Activated naive CD8-positive, alpha-beta T cell treated with anti-CD3 and anti-CD28 coated beads, Interleukin-2, amount 10 ng/mL, durations not matched to agents 7 days and 5 days (primary cell): ENCODE measurements at regions not wholly inside any gene's neighbourhood (a gene's known extent, or its start where the extent isn't known, plus 50 kb on each side); places are given as distances from the start of the nearest gene placed in this dataset.
"Not testable (repeated sequence)": the region's sequence is repeated elsewhere in the genome, so short reads cannot be mapped to it uniquely, and the experiment has no call there.

Experiments used
- ATAC-seq: fragments of 150-1000 bp; cut with Tn5 transposase; one replicate; pipeline ENCODE4 v1.10.0; 2021; ENCODE audit warnings: low read depth, moderate library complexity
- POLR2A ChIA-PET: fragments of 350-600 bp; sonication (Branson Sonifier 250); formaldehyde crosslinking; loops from one replicate; lab custom pipeline; 2021; ENCODE audit warnings: antibody characterized with exemption; lab: Charles Lee
- DNase-seq: peaks from one replicate; pipeline ENCODE4 v3.0.0; 2021
- H3K27ac Mint-ChIP-seq: one replicate; pipeline ENCODE4 v1.8.0; 2022; ENCODE audit warnings: mild to moderate bottlenecking, mixed read lengths
- H3K27me3 Mint-ChIP-seq: one replicate; pipeline ENCODE4 v1.8.0; 2022; ENCODE audit warnings: mild to moderate bottlenecking, moderate library complexity, mixed read lengths
- H3K36me3 Mint-ChIP-seq: one replicate; pipeline ENCODE4 v1.8.0; 2021; ENCODE audit warnings: mild to moderate bottlenecking, mixed read lengths
- H3K4me1 Mint-ChIP-seq: one replicate; pipeline ENCODE4 v1.8.0; 2021; ENCODE audit warnings: mixed read lengths
- H3K4me3 Mint-ChIP-seq: one replicate; pipeline ENCODE4 v1.8.0; 2022; ENCODE audit warnings: mild to moderate bottlenecking, moderate library complexity, mixed read lengths
- H3K9me3 Mint-ChIP-seq: one replicate; pipeline ENCODE4 v1.8.0; 2021; ENCODE audit warnings: mixed read lengths

GRCh38 chr10:23955456-23956225 is 253.3 kb upstream of the KIAA1217 start:
- DNase-seq = no peak
- H3K4me1 Mint-ChIP-seq = no peaks in the 10 kb centered on the region
- no peaks in the 10 kb centered on the region for H3K27me3 Mint-ChIP-seq
- POLR2A ChIA-PET = no interaction called here
- H3K36me3 Mint-ChIP-seq = no peaks in the 10 kb centered on the region
- peaks cover 4% of the 10 kb centered on the region for H3K9me3 Mint-ChIP-seq
- no peak for ATAC-seq
- no peak overlapping the region for H3K4me3 Mint-ChIP-seq
- H3K27ac Mint-ChIP-seq = no peak overlapping the region

DNA sequence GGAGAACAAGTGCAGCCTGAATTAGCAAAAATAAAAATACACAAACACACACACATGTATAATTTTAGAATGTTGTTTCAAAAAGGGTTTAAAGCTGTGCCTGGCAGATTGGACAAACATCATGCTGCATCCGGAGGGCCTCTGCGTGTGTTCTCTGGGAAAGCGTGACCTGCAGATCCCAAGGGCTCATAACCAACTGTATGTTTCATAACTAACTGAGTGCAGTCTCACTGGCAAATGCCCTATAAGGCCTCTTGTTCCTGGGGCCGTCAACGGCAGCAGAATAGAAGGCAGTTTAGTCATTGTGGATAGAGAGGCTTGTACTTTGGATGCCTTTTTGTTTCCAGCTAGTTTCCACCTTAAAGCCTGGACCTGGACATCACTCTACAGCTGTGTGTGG is 243.8 kb upstream of the KIAA1217 start:
- no peaks in the 10 kb centered on the region for H3K36me3 Mint-ChIP-seq
- H3K9me3 Mint-ChIP-seq = peaks cover 5% of the 10 kb centered on the region
- H3K27me3 Mint-ChIP-seq = peaks cover under 1% of the 10 kb centered on the region
- POLR2A ChIA-PET = no interaction called here
- no peak overlapping the region for H3K4me3 Mint-ChIP-seq
- H3K27ac Mint-ChIP-seq = no peak overlapping the region
- DNase-seq (no peak), ATAC-seq (no peak)
- H3K4me1 Mint-ChIP-seq = no peaks in the 10 kb centered on the region

DNA sequence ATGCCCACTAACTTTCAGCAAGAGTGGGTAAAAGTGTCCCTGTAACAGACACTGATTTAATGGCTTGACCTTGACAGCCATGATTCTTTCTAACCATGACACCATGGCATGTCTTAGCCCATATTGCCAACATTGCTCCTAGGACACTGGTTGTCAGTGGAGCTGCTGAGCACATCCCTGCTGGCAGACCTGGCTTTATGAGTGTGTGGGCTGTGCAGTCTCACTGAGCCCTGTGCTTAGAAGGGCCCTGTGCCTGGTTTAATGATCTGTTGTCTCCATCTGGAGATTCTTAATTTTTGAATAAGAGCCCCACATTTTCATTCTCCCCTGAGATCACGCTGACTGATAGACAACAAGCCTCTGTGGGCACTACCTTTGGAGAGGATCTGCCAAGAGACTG is 243.1 kb upstream of the KIAA1217 start:
- H3K9me3 Mint-ChIP-seq = peaks cover 9% of the 10 kb centered on the region
- ATAC-seq (no peak), DNase-seq (no peak)
- peaks cover 2% of the 10 kb centered on the region for H3K27me3 Mint-ChIP-seq
- no peaks in the 10 kb centered on the region for H3K36me3 Mint-ChIP-seq
- H3K27ac Mint-ChIP-seq = no peak overlapping the region
- H3K4me3 Mint-ChIP-seq = no peak overlapping the region
- H3K4me1 Mint-ChIP-seq = no peaks in the 10 kb centered on the region
- POLR2A ChIA-PET = no interaction called here

GRCh38 chr10:23966504-23967051 is 242.4 kb upstream of the KIAA1217 start:
- DNase-seq (no peak), ATAC-seq (no peak)
- Mint-ChIP-seq H3K27ac (no peak overlapping the region), H3K27me3 (peaks cover 2% of the 10 kb centered on the region), H3K4me1 (no peaks in the 10 kb centered on the region), H3K9me3 (peaks cover 11% of the 10 kb centered on the region), H3K4me3 (no peak overlapping the region), H3K36me3 (no peaks in the 10 kb centered on the region)
- POLR2A ChIA-PET = no interaction called here

DNA sequence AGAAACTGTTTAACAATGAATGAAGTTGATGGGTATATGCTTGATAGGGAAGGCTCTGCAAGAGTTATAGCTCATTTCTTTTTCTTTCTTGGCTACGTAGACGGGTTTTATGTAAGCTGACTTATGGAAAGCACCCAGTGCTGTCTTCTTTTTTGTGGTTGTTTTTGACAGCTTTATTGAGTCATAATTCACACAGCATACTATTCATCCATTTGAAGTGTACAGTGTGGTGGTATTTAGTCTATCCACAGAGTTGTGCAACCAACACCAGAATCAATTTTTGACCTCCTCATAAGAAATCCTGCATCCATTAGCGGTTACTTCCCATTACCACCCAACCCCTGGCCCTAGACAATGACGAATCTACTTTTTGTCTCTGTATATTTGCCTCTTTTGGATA is 240.6 kb upstream of the KIAA1217 start:
- ATAC-seq (no peak), DNase-seq (no peak)
- peaks cover 11% of the 10 kb centered on the region for H3K9me3 Mint-ChIP-seq
- H3K4me1 Mint-ChIP-seq = no peaks in the 10 kb centered on the region
- no peaks in the 10 kb centered on the region for H3K36me3 Mint-ChIP-seq
- H3K27me3 Mint-ChIP-seq = peaks cover 2% of the 10 kb centered on the region
- no peak overlapping the region for H3K4me3 Mint-ChIP-seq
- POLR2A ChIA-PET = no interaction called here
- H3K27ac Mint-ChIP-seq = no peak overlapping the region

GRCh38 chr10:23974746-23975272 is 234.1 kb upstream of the KIAA1217 start:
- H3K36me3 Mint-ChIP-seq = no peaks in the 10 kb centered on the region
- POLR2A ChIA-PET = no interaction called here
- H3K4me1 Mint-ChIP-seq = no peaks in the 10 kb centered on the region
- H3K27me3 Mint-ChIP-seq = peaks cover 2% of the 10 kb centered on the region
- DNase-seq = no peak
- H3K27ac Mint-ChIP-seq = no peak overlapping the region
- no peak for ATAC-seq
- peaks cover 7% of the 10 kb centered on the region for H3K9me3 Mint-ChIP-seq
- H3K4me3 Mint-ChIP-seq = no peak overlapping the region

- no peak for DNase-seq
- POLR2A ChIA-PET = no interaction called here
- Mint-ChIP-seq H3K27ac (no peak overlapping the region), H3K36me3 (no peaks in the 10 kb centered on the region), H3K27me3 (no peaks in the 10 kb centered on the region), H3K9me3 (peaks cover 5% of the 10 kb centered on the region), H3K4me1 (no peaks in the 10 kb centered on the region), H3K4me3 (no peak overlapping the region)
- no peak for ATAC-seq
These were observed 233.5 kb upstream of the KIAA1217 start for GRCh38 chr10:23975431-23975830.

- no peak for DNase-seq
- no peaks in the 10 kb centered on the region for H3K9me3 Mint-ChIP-seq
- H3K27me3 Mint-ChIP-seq = no peaks in the 10 kb centered on the region
- no peak overlapping the region for H3K27ac Mint-ChIP-seq
- H3K36me3 Mint-ChIP-seq = no peaks in the 10 kb centered on the region
- no peaks in the 10 kb centered on the region for H3K4me1 Mint-ChIP-seq
- no peak for ATAC-seq
- H3K4me3 Mint-ChIP-seq = no peak overlapping the region
- POLR2A ChIA-PET = no interaction called here
These were observed 232.7 kb upstream of the KIAA1217 start for GRCh38 chr10:23976275-23976674.

DNA sequence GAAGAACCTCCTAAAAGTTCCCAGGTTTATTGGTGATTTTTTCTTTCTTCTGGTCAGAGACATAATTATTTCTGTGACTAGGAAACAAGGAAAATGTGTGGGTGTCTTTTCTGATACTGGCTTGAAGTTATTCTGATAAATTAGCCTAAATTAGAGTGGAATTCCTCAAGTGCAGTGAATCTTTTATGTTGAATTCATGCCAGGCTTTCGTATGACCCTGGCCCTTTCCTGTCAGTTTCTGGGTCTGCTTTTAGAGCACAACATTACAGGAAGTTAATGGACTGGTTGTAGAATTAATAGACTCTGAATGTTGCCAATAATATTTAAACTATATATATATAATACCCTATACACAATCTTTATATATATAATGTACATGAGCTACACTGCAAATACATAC is 230.6 kb upstream of the KIAA1217 start:
- no peak overlapping the region for H3K4me3 Mint-ChIP-seq
- no peaks in the 10 kb centered on the region for H3K27me3 Mint-ChIP-seq
- no peaks in the 10 kb centered on the region for H3K4me1 Mint-ChIP-seq
- DNase-seq = no peak
- no peak for ATAC-seq
- no peak overlapping the region for H3K27ac Mint-ChIP-seq
- POLR2A ChIA-PET = no interaction called here
- H3K9me3 Mint-ChIP-seq = no peaks in the 10 kb centered on the region
- H3K36me3 Mint-ChIP-seq = no peaks in the 10 kb centered on the region

DNA sequence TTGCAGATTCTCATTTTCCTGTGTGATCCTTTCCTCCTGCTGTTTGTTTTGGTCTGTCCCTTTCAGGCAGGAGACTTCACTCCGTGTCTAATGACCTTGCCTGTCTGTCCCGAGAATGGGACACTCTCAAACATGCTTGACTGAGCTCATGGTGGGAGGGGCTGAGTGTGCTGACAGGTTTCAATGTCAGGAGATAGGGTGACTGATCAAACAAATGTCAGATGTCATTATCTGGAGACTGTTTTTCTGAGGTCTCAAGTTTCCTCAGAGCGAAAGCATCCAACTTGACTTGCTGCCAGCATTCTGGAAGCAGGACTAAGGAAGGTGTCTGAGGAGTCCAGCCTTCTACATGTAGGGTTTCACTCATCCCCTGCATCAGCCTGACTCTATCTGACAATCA is 228.8 kb upstream of the KIAA1217 start:
- H3K4me1 Mint-ChIP-seq = no peaks in the 10 kb centered on the region
- POLR2A ChIA-PET = no interaction called here
- DNase-seq (no peak), ATAC-seq (no peak)
- H3K27me3 Mint-ChIP-seq = no peaks in the 10 kb centered on the region
- H3K4me3 Mint-ChIP-seq = no peak overlapping the region
- H3K36me3 Mint-ChIP-seq = no peaks in the 10 kb centered on the region
- H3K9me3 Mint-ChIP-seq = peaks cover under 1% of the 10 kb centered on the region
- H3K27ac Mint-ChIP-seq = no peak overlapping the region

DNA sequence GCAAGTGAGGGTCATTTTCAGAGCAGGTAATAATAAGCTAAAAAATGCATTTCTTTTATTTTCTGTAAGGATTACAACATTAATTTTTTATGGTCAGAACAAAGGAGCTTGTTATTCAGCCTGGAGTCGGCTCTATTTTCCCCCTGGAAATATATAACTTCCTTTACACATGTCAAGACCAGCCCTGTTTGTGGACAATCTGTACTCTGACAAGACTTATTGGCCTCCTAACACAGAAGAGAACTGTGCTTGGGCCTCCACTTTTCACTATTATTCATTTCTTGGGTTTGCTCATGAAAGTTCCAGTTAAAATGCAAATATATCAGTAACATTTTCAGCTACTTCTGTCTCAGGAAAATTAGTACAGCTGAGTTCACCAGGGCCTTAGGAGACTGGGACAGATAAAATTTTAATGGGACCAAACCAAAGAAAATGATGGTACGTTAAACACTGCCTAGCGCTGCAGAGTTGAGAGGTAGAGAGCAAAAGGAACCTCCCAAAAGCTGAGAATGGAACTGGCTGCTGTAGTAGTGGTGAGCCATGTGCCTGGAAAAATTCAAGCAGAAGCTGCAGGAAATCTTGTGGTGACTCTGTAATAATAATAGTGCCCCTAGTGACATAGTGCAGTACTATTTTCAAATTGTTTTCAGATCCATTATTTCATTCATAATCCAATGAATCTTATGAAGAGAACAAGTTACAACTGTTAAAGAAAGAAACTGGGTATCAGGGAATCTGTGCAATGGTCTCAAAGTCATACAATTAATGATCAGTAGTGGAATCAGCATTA is 227.2 kb upstream of the KIAA1217 start:
- Mint-ChIP-seq H3K4me3 (no peak overlapping the region), H3K27ac (no peak overlapping the region), H3K4me1 (no peaks in the 10 kb centered on the region), H3K36me3 (no peaks in the 10 kb centered on the region), H3K27me3 (no peaks in the 10 kb centered on the region), H3K9me3 (peaks cover 3% of the 10 kb centered on the region)
- ATAC-seq = no peak
- no peak for DNase-seq
- POLR2A ChIA-PET = no interaction called here

DNA sequence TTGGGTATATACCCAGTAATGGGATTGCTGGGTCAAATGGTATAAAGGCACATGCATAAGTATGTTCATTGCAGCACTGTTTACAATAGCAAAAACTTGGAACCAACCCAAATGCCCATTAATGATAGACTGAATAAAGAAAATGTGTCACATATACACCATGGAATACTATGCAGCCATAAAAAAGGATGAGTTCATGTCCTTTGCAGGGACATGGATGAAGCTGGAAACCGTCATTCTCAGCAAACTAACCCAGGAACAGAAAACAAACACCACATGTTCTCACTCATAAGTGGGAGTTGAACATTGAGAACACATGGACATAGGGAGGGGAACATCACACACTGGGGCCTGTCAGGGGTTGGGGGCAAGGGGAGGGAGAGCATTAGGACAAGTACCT is 224.5 kb upstream of the KIAA1217 start:
- ATAC-seq, POLR2A ChIA-PET, H3K9me3 Mint-ChIP-seq, H3K27ac Mint-ChIP-seq, H3K4me1 Mint-ChIP-seq, H3K4me3 Mint-ChIP-seq, DNase-seq, H3K36me3 Mint-ChIP-seq, H3K27me3 Mint-ChIP-seq: not testable (repeated sequence)

GRCh38 chr10:23988006-23988405 is 220.9 kb upstream of the KIAA1217 start:
- POLR2A ChIA-PET = no interaction called here
- no peaks in the 10 kb centered on the region for H3K27me3 Mint-ChIP-seq
- H3K36me3 Mint-ChIP-seq = no peaks in the 10 kb centered on the region
- DNase-seq = no peak
- H3K9me3 Mint-ChIP-seq = peaks cover 3% of the 10 kb centered on the region
- no peaks in the 10 kb centered on the region for H3K4me1 Mint-ChIP-seq
- no peak overlapping the region for H3K4me3 Mint-ChIP-seq
- no peak overlapping the region for H3K27ac Mint-ChIP-seq
- no peak for ATAC-seq
